WI38 (cell line): ENCODE measurements at regions not wholly inside any gene's neighbourhood (a gene's known extent, or its start where the extent isn't known, plus 50 kb on each side); places are given as distances from the start of the nearest gene placed in this dataset.

Experiments used
- H3K4me3 ChIP-seq: 2 replicates; pipeline ENCODE4 v1.5.1; 2011; ENCODE audit warnings: low read depth, mild to moderate bottlenecking, control low read depth, low read length
- CTCF ChIP-seq: IDR thresholded peaks from 2 replicates; pipeline ENCODE4 v1.5.1; 2012; ENCODE audit warnings: low read depth, mild to moderate bottlenecking, control low read depth, low read length

- H3K4me3 ChIP-seq: no peak overlapping the region
- no peak for TF ChIP-seq CTCF
Measured at GRCh38 chr4:186885289-186885688, 161.6 kb upstream of the FAT1 start.

GRCh38 chr4:186886759-186887158 lies 163.1 kb upstream of the FAT1 start:
- no peak for TF ChIP-seq CTCF

GRCh38 chr4:186887291-186887700 lies 163.6 kb upstream of the FAT1 start:
- TF ChIP-seq CTCF: no peak

More at GRCh38 chr4:186886759-186887158, 163.1 kb upstream of the FAT1 start:
- H3K4me3 ChIP-seq: no peak overlapping the region

GRCh38 chr4:186887752-186888151 lies 164.1 kb upstream of the FAT1 start:
- no peak for TF ChIP-seq CTCF
- H3K4me3 ChIP-seq: no peak overlapping the region

More at GRCh38 chr4:186887291-186887700, 163.6 kb upstream of the FAT1 start:
- no peak overlapping the region for H3K4me3 ChIP-seq

GRCh38 chr4:186889876-186890643 lies 166.4 kb upstream of the FAT1 start:
- H3K4me3 ChIP-seq: no peak overlapping the region
- no peak for TF ChIP-seq CTCF

DNA sequence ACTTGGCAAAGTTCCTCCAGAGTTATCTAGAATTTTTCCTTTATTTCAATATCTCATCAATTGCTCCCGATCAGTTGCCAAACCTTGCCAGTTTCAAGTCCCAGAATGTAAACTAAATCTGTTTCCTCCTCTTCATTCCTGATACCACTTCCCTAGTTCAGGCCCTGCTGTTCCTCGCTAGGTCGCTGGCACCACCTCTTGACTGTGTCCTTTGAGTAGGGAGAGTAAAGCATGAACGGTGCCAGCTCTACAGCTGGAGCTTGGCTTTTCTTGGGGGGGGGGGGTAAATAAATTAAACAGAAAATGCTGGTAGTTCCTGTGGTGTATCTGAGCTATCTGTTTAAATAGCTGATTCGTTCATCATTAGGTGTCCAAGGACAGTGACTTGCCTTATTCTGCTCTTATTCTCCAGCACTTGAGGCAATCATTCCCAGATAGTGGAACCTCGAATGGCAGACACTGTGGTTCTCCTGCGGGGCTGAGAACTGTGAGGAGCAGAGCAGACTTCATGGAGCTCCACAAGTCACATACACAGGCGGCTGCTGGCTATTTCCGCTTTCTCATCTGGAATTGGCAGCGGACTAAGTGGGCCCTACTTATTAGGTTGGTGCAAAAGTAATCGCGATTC lies 168.3 kb upstream of the FAT1 start:
- no peak for TF ChIP-seq CTCF
- H3K4me3 ChIP-seq: no peak overlapping the region

DNA sequence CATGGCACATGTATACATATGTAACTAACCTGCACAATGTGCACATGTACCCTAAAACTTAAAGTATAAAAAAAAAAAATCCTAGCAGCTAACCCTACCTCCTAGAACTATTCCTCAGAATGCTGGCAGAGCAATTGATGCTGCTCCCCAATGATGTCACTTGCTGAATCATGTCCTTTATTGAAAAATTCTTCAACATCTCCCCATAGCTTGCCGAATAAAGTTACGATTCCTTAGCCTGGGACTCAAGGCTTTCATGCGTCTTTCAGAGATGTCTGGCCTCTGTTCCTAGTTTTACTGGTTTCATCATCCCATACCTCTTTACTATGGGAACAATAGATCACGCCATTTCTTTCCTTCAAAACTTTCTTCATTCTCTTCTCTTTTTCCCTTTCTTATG lies 174.7 kb upstream of the FAT1 start:
- no peak for TF ChIP-seq CTCF
- no peak overlapping the region for H3K4me3 ChIP-seq
